Lower lobe of right lung (tissue), 2 donors: ENCODE measurements at regions not wholly inside any gene's neighbourhood (a gene's known extent, or its start where the extent isn't known, plus 50 kb on each side); places are given as distances from the start of the nearest gene placed in this dataset.

Experiments
- ATAC-seq, 2 donors: fragments of 200-7000 bp; cut with Tn5 transposase; one replicate each; pipeline ENCODE4 v1.9.1; 2020 to 2022; ENCODE audit warnings: mild to moderate bottlenecking in 2 of 2, moderate library complexity in 2 of 2
- DNase-seq: peaks from one replicate; pipeline ENCODE4 v3.0.0-alpha.2; 2020
- H3K27ac ChIP-seq: fragments of 200-600 bp; one replicate; pipeline ENCODE4 v1.8.0; 2022
- H3K27me3 ChIP-seq: fragments of 200-600 bp; one replicate; pipeline ENCODE4 v1.8.0; 2022; ENCODE audit warnings: low read depth
- H3K36me3 ChIP-seq: fragments of 200-600 bp; one replicate; pipeline ENCODE4 v1.8.0; 2022; ENCODE audit warnings: mild to moderate bottlenecking
- H3K4me1 ChIP-seq: fragments of 200-600 bp; one replicate; pipeline ENCODE4 v1.8.0; 2022
- H3K4me3 ChIP-seq: fragments of 200-600 bp; one replicate; pipeline ENCODE4 v1.8.0; 2022; ENCODE audit warnings: mild to moderate bottlenecking
- H3K9me3 ChIP-seq: fragments of 200-600 bp; one replicate; pipeline ENCODE4 v1.8.0; 2022
- intact Hi-C: fragments of 100-400 bp; cut with DNase I; formaldehyde crosslinking; loops from one replicate; pipeline ENCODE4 v1.11.0; 2022
- TF ChIP-seq, protein P1 (sequence below): fragments of 200-600 bp; IDR thresholded peaks from one replicate; pipeline ENCODE4 v1.8.0; 2022; ENCODE audit warnings: antibody characterized with exemption, mild to moderate bottlenecking
- donor health status: DM: no; HTN: yes; CAD: no; lungs with severe emphysema.

DNA sequence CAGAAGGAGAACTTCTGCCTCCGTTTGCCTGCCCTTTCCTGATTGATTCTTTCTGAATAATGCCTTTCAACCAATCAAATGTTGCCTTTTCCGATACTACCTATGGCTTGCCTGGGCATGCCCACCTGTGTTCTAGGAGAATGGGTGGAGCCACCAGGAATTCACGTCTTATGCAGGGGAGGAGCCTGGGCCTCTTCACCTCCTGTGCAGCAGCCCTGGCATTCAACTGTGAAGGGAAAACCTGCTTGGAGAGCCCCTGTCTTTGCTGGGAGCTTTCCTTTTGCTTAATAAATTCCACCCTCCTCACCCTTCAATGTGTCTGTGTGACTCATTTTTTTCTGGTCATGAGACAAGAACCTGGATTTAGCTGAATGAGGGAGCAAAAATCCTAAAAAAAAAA, 730.7 kb downstream of the UQCRFS1 start:
- no peak overlapping the region for H3K27ac ChIP-seq
- TF ChIP-seq, protein P1, sequence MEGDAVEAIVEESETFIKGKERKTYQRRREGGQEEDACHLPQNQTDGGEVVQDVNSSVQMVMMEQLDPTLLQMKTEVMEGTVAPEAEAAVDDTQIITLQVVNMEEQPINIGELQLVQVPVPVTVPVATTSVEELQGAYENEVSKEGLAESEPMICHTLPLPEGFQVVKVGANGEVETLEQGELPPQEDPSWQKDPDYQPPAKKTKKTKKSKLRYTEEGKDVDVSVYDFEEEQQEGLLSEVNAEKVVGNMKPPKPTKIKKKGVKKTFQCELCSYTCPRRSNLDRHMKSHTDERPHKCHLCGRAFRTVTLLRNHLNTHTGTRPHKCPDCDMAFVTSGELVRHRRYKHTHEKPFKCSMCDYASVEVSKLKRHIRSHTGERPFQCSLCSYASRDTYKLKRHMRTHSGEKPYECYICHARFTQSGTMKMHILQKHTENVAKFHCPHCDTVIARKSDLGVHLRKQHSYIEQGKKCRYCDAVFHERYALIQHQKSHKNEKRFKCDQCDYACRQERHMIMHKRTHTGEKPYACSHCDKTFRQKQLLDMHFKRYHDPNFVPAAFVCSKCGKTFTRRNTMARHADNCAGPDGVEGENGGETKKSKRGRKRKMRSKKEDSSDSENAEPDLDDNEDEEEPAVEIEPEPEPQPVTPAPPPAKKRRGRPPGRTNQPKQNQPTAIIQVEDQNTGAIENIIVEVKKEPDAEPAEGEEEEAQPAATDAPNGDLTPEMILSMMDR = no peak
- ATAC-seq = peak in 1 of 2 donors; percentile 55
- no peak for DNase-seq
- no peak overlapping the region for H3K4me3 ChIP-seq
- H3K9me3 ChIP-seq = no peaks in the 10 kb centered on the region
- H3K27me3 ChIP-seq = no peaks in the 10 kb centered on the region
- no peaks in the 10 kb centered on the region for H3K4me1 ChIP-seq
- no peaks in the 10 kb centered on the region for H3K36me3 ChIP-seq
- intact Hi-C loops = no loop called here

DNA sequence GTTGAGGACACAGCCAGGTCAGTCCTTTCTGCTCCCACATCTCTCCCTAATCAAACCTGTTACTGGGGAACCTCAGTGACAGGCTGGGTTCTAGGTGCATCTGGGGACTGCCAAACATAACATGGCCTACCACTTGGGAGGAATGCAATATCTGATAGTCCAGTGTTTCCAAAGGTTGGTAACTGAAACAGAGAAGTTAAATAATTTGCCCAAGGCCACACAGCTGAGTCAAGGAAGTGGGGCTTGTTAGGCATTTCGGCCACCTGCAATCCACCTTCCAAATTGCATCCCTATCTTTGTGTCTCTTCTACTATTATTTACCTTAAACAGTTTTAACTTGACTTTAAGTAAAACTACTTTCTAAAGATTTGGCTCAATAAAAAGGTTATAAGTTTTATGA, 731.3 kb downstream of the UQCRFS1 start:
- no peak for DNase-seq
- Histone ChIP-seq H3K9me3 (no peaks in the 10 kb centered on the region), H3K27ac (no peak overlapping the region), H3K36me3 (no peaks in the 10 kb centered on the region), H3K4me3 (no peak overlapping the region), H3K27me3 (no peaks in the 10 kb centered on the region), H3K4me1 (no peaks in the 10 kb centered on the region)
- TF ChIP-seq, protein P1 = no peak
- no peak for ATAC-seq
- intact Hi-C loops = no loop called here

DNA sequence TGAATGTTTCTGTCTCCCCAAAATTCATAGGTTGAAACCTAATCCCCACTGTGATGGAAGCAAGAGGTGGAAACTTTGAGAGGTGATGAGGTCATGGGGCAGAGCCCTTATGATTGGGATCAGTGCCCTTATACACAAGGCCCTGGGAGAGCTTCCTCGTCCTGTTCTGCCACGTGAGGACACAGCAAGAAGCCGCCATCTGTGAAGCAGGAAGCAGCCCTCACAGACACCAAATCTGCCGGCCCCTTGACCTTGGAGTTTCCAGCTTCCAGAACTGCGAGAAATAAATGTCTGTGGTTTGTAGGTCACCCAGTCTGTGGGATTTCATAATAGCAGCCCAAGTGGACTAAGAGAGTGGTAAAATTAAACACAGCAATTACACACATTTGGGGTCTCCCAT, 737.4 kb downstream of the UQCRFS1 start:
- no peak overlapping the region for H3K4me3 ChIP-seq
- no peaks in the 10 kb centered on the region for H3K9me3 ChIP-seq
- DNase-seq = no peak
- intact Hi-C loops = no loop called here
- no peaks in the 10 kb centered on the region for H3K27me3 ChIP-seq
- H3K27ac ChIP-seq = no peak overlapping the region
- TF ChIP-seq, protein P1 = no peak
- no peaks in the 10 kb centered on the region for H3K4me1 ChIP-seq
- ATAC-seq = peak in 1 of 2 donors; percentile 16
- no peaks in the 10 kb centered on the region for H3K36me3 ChIP-seq

DNA sequence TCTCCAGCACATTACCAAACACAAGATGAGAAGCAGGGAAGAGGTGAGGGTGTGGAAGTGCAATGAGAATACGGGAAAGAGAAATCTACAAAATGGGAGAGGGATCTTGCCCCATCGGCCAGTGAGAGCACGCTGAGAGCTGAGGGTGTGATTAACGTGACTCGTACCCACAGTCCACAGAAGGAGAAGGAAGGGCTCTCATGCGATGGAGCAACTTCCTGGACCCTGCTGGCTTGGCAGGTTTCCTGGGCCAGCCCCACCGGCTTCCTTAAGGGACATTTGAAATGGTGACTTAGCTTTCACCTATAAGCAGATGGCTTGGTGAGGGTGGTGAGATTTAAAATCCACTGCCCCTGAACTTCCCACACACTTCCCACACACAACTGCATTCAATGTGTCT, 740.1 kb downstream of the UQCRFS1 start:
- Histone ChIP-seq H3K4me3 (no peak overlapping the region), H3K9me3 (no peaks in the 10 kb centered on the region), H3K4me1 (peaks cover 9% of the 10 kb centered on the region), H3K27me3 (no peaks in the 10 kb centered on the region), H3K36me3 (no peaks in the 10 kb centered on the region), H3K27ac (no peak overlapping the region)
- ATAC-seq (peak; percentile 77 to 79), DNase-seq (peak; percentile 74)
- TF ChIP-seq, protein P1 = no peak
- intact Hi-C loops = no loop called here

DNA sequence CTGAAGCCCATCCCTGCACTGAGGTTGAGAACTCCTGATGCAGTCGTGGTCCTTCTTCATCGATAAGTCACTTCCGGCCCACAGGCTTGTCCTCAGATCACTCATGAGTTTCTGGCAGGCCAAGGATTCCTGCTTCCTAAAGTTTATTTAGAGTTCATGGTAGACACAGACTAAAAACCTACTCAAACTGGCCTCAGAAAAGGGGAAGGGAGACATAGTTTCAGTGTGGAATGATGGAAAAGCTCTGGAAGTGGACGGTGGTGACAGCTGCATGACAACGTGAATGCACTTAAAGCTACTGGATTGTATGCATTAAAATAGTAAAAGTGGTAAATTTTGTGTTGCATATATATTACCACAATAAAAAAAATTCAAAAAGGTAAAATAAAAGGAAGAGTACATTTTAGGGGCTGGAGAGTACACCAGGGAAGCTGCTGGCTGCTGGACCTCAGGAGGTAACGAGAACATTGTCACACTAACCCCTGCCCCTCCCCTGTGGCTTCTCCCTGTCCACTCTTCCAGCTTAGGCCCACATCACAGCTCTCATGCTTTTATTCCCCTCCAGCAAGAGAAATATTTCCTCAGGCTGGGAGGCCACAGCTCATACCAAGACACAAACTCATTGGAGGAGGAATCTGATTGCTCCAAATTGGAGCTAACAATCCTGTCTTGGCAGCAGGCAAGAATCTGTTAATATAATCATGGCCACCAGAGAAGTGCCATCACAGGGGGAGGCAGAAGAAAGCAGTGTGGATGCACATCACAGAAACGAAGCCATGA, 741.0 kb downstream of the UQCRFS1 start:
- H3K4me3 ChIP-seq = no peak overlapping the region
- no peak for ATAC-seq
- DNase-seq = no peak
- H3K9me3 ChIP-seq = no peaks in the 10 kb centered on the region
- no peak overlapping the region for H3K27ac ChIP-seq
- H3K4me1 ChIP-seq = peaks cover 9% of the 10 kb centered on the region
- H3K36me3 ChIP-seq = no peaks in the 10 kb centered on the region
- TF ChIP-seq, protein P1 = no peak
- no peaks in the 10 kb centered on the region for H3K27me3 ChIP-seq
- intact Hi-C loops = no loop called here
